OCI-LY7 (cell line): ENCODE measurements at regions not wholly inside any gene's neighbourhood (a gene's known extent, or its start where the extent isn't known, plus 50 kb on each side); places are given as distances from the start of the nearest gene placed in this dataset.

Experiments
- EZH2phosphoT487 ChIP-seq: fragments of 200-600 bp; sonication (generic); IDR thresholded peaks from 2 replicates; pipeline ENCODE4 v1.6.1; 2018; ENCODE audit warnings: low read depth, borderline replicate concordance, mild to moderate bottlenecking, mixed run types, antibody characterized with exemption, low read length, moderate library complexity, mixed read lengths
- TF ChIP-seq, protein P1 (sequence below): fragments of 200-600 bp; sonication (generic); conservative IDR thresholded peaks from 2 replicates; pipeline ENCODE4 v1.5.1; 2014; ENCODE audit warnings: mild to moderate bottlenecking, antibody characterized with exemption, low read length, moderate library complexity, mixed read lengths

DNA sequence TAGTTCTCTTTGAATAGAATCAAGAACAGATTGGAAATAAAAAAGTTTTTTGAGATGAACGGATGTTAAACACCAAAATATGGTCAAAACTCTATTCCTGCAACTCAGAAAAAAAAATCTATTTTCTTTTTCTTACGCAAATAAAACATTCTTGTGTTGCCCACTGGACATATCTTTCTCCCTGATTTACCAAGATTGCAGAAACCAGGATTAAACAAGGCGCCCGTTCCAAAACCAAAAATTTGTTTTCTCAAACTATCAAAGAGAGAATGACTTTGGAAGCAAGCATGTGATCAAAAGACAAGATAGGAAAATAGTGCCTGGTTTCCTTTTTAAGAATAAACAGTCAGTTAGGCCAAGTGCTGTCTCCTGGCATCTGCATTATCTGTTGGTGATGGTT, 273.1 kb downstream of the CLIC5 start:
- TF ChIP-seq, protein P1, sequence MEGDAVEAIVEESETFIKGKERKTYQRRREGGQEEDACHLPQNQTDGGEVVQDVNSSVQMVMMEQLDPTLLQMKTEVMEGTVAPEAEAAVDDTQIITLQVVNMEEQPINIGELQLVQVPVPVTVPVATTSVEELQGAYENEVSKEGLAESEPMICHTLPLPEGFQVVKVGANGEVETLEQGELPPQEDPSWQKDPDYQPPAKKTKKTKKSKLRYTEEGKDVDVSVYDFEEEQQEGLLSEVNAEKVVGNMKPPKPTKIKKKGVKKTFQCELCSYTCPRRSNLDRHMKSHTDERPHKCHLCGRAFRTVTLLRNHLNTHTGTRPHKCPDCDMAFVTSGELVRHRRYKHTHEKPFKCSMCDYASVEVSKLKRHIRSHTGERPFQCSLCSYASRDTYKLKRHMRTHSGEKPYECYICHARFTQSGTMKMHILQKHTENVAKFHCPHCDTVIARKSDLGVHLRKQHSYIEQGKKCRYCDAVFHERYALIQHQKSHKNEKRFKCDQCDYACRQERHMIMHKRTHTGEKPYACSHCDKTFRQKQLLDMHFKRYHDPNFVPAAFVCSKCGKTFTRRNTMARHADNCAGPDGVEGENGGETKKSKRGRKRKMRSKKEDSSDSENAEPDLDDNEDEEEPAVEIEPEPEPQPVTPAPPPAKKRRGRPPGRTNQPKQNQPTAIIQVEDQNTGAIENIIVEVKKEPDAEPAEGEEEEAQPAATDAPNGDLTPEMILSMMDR = no peak
- no peak for TF ChIP-seq EZH2phosphoT487
